ELR (cell line): ENCODE measurements at regions not wholly inside any gene's neighbourhood (a gene's known extent, or its start where the extent isn't known, plus 50 kb on each side); places are given as distances from the start of the nearest gene placed in this dataset.

Experiments used
- DNase-seq: peaks from one replicate; pipeline ENCODE4 v3.0.0-alpha.2; 2015; ENCODE audit warnings: low read depth

GRCh38 chr4:183763990-183764754, 105.1 kb downstream of the TRAPPC11 start:
- no peak for DNase-seq

GRCh38 chr4:183765251-183765911, 106.3 kb downstream of the TRAPPC11 start:
- no peak for DNase-seq

GRCh38 chr4:183766140-183766539, 107.0 kb downstream of the TRAPPC11 start:
- no peak for DNase-seq

GRCh38 chr4:183770906-183771305, 111.8 kb downstream of the TRAPPC11 start:
- no peak for DNase-seq

- DNase-seq, result no peak
These were observed 113.3 kb downstream of the TRAPPC11 start for GRCh38 chr4:183772361-183772760.

- DNase-seq, result no peak
These were observed 114.7 kb downstream of the TRAPPC11 start for GRCh38 chr4:183773790-183774189.

GRCh38 chr4:183783306-183783705, 121.8 kb upstream of the STOX2 start:
- DNase-seq, result no peak

GRCh38 chr4:183783991-183784553, 121.0 kb upstream of the STOX2 start:
- peak; percentile 23 for DNase-seq

- no peak for DNase-seq
These were observed 116.7 kb upstream of the STOX2 start for GRCh38 chr4:183788308-183788905.

- peak; percentile 16 for DNase-seq
These were observed 115.5 kb upstream of the STOX2 start for GRCh38 chr4:183789657-183790056.

- no peak for DNase-seq
These were observed 114.4 kb upstream of the STOX2 start for GRCh38 chr4:183790661-183791060.

GRCh38 chr4:183797011-183797444, 108.1 kb upstream of the STOX2 start:
- no peak for DNase-seq

GRCh38 chr4:183797445-183798300, 107.4 kb upstream of the STOX2 start:
- peak; percentile 10 for DNase-seq

GRCh38 chr4:183798301-183799253, 106.5 kb upstream of the STOX2 start:
- no peak for DNase-seq

GRCh38 chr4:183801457-183802165, 103.5 kb upstream of the STOX2 start:
- DNase-seq, result no peak

GRCh38 chr4:183806341-183806740, 98.8 kb upstream of the STOX2 start:
- DNase-seq, result no peak

GRCh38 chr4:183807420-183808096, 97.5 kb upstream of the STOX2 start:
- no peak for DNase-seq

GRCh38 chr4:183808097-183808456, 97.0 kb upstream of the STOX2 start:
- no peak for DNase-seq

GRCh38 chr4:183812567-183812966, 92.5 kb upstream of the STOX2 start:
- no peak for DNase-seq

- no peak for DNase-seq
These were observed 90.6 kb upstream of the STOX2 start for GRCh38 chr4:183814461-183814860.
